GM19468 (cell line): ENCODE measurements at regions not wholly inside any gene's neighbourhood (a gene's known extent, or its start where the extent isn't known, plus 50 kb on each side); places are given as distances from the start of the nearest gene placed in this dataset.

Source experiments
- ATAC-seq: cut with Tn5 transposase; IDR thresholded peaks from one replicate; pipeline ENCODE4 v1.9.1; 2021; ENCODE audit warnings: mild to moderate bottlenecking, moderate library complexity, moderate number of reproducible peaks; ENCODE audit not compliant: unreplicated experiment; ENCODE audit errors: extremely low read depth

GRCh38 chr13:26989957-26990713 lies 181.5 kb downstream of the USP12 start:
- no peak for ATAC-seq

- no peak for ATAC-seq
These were observed 182.2 kb downstream of the USP12 start for GRCh38 chr13:26989261-26989956.

GRCh38 chr13:26988059-26988769 lies 183.4 kb downstream of the USP12 start:
- no peak for ATAC-seq

GRCh38 chr13:26987486-26988013 lies 184.1 kb downstream of the USP12 start:
- no peak for ATAC-seq

GRCh38 chr13:26985285-26985878 lies 186.2 kb downstream of the USP12 start:
- peak; percentile 39 for ATAC-seq

- no peak for ATAC-seq
These were observed 187.3 kb downstream of the USP12 start for GRCh38 chr13:26984337-26984736.

- ATAC-seq: no peak
These were observed 187.9 kb downstream of the USP12 start for GRCh38 chr13:26983543-26984320.

GRCh38 chr13:26980099-26981031 lies 191.2 kb downstream of the USP12 start:
- no peak for ATAC-seq

GRCh38 chr13:26979334-26979733 lies 192.3 kb downstream of the USP12 start:
- no peak for ATAC-seq

- no peak for ATAC-seq
These were observed 193.3 kb downstream of the USP12 start for GRCh38 chr13:26978081-26978860.

- no peak for ATAC-seq
These were observed 194.1 kb downstream of the USP12 start for GRCh38 chr13:26977541-26977940.

- no peak for ATAC-seq
These were observed 195.3 kb downstream of the USP12 start for GRCh38 chr13:26976313-26976712.

GRCh38 chr13:26973946-26974345 lies 197.7 kb downstream of the USP12 start:
- no peak for ATAC-seq

- no peak for ATAC-seq
These were observed 198.3 kb downstream of the USP12 start for GRCh38 chr13:26973295-26973694.

GRCh38 chr13:26971990-26972887 lies 199.4 kb downstream of the USP12 start:
- no peak for ATAC-seq

- ATAC-seq: no peak
These were observed 202.9 kb downstream of the USP12 start for GRCh38 chr13:26968431-26969341.
